H1 (cell line): ENCODE measurements at regions not wholly inside any gene's neighbourhood (a gene's known extent, or its start where the extent isn't known, plus 50 kb on each side); places are given as distances from the start of the nearest gene placed in this dataset.

Experiments
- CTCF ChIA-PET: fragments of 300-600 bp; sonication (Branson Sonifier 250); formaldehyde crosslinking; loops from one replicate; lab custom pipeline; 2021; ENCODE audit not compliant: partially characterized antibody; lab: Charles Lee
- POLR2A ChIA-PET: fragments of 300-600 bp; sonication (Branson Sonifier 250); formaldehyde crosslinking; loops from one replicate; lab custom pipeline; 2021; ENCODE audit warnings: inconsistent platforms; ENCODE audit not compliant: partially characterized antibody; lab: Charles Lee
- DNase-seq, 2 experiments: peaks; one replicate each; pipeline versions ENCODE4 v3.0.0 to v3.0.0-alpha.2; 2010 to 2022; ENCODE audit warnings: low spot score in 2 of 2, low read depth in 1 of 2, mixed read lengths in 1 of 2
- FAIRE-seq: peaks from 2 replicates; lab custom pipeline; 2011; peaks lifted over from hg19 to GRCh38; lab: Jason Lieb, UNC
- H2AFZ ChIP-seq: 2 replicates; pipeline ENCODE4 v1.8.1; 2012; ENCODE audit warnings: low read length, inconsistent platforms
- H2AK5ac ChIP-seq: 2 replicates; pipeline ENCODE4 v1.6.1; 2013; ENCODE audit warnings: low read depth, low read length
- H2BK120ac ChIP-seq: replicated peaks from 2 replicates; pipeline ENCODE3; 2013; ENCODE audit warnings: low read depth, low read length, inconsistent platforms
- H2BK12ac ChIP-seq: 2 replicates; pipeline ENCODE4 v1.6.1; 2013; ENCODE audit warnings: low read depth, low read length
- H2BK15ac ChIP-seq: 2 replicates; pipeline ENCODE4 v1.6.1; 2013; ENCODE audit warnings: low read length
- H2BK20ac ChIP-seq: 2 replicates; pipeline ENCODE4 v1.6.1; 2013; ENCODE audit warnings: low read length
- H2BK5ac ChIP-seq: 2 replicates; pipeline ENCODE4 v1.6.1; 2013; ENCODE audit warnings: low read depth, low read length
- H3K14ac ChIP-seq: 2 replicates; pipeline ENCODE4 v1.6.1; 2013; ENCODE audit warnings: inconsistent platforms; ENCODE audit not compliant: insufficient read length
- H3K18ac ChIP-seq: 2 replicates; pipeline ENCODE4 v1.6.1; 2013; ENCODE audit warnings: low read length; ENCODE audit errors: extremely low read depth
- H3K23ac ChIP-seq: 2 replicates; pipeline ENCODE4 v1.6.1; 2013; ENCODE audit warnings: inconsistent platforms; ENCODE audit not compliant: insufficient read length
- H3K23me2 ChIP-seq: 2 replicates; pipeline ENCODE4 v1.6.1; 2013; ENCODE audit warnings: low read depth, low read length
- H3K27ac ChIP-seq: 2 replicates; pipeline ENCODE4 v1.6.1; 2011; ENCODE audit warnings: low read depth, low read length, inconsistent platforms
- H3K27me3 ChIP-seq, 4 experiments: replicated peaks in 1 of 4; 1 replicate in 1 of 4; 2 replicates in 3 of 4; pipeline versions ENCODE4 v1.6.1 to v1.8.1; 2011 to 2013; ENCODE audit warnings: low read length in 3 of 4, mild to moderate bottlenecking in 3 of 4, inconsistent platforms in 2 of 4, mixed read lengths in 2 of 4, moderate library complexity in 1 of 4; ENCODE audit not compliant: control insufficient read depth in 3 of 4, insufficient read depth in 3 of 4; ENCODE audit errors: extremely low read depth in 1 of 4
- H3K36me3 ChIP-seq, 4 experiments: 2 replicates each; pipeline versions ENCODE4 v1.6.1 to v1.8.1; 2011 to 2013; ENCODE audit warnings: mild to moderate bottlenecking in 4 of 4, low read length in 3 of 4, moderate library complexity in 2 of 4, control low read depth in 1 of 4, inconsistent platforms in 1 of 4; ENCODE audit not compliant: insufficient read depth in 4 of 4, control insufficient read depth in 2 of 4
- H3K4ac ChIP-seq: replicated peaks from 2 replicates; pipeline ENCODE3; 2013; ENCODE audit warnings: low read length, low read depth, mixed read lengths, inconsistent platforms; ENCODE audit not compliant: insufficient read length
- H3K4me1 ChIP-seq, 4 experiments: replicated peaks in 1 of 4; 1 replicate in 1 of 4; 2 replicates in 3 of 4; pipeline versions ENCODE4 v1.6.1 to v1.8.1; 2011 to 2013; ENCODE audit warnings: low read length in 3 of 4, inconsistent platforms in 2 of 4, mixed read lengths in 1 of 4; ENCODE audit not compliant: insufficient read depth in 4 of 4, control insufficient read depth in 3 of 4
- H3K4me2 ChIP-seq, 2 experiments: 2 replicates each; pipeline versions ENCODE4 v1.6.1 to v1.8.1; 2011 to 2013; ENCODE audit warnings: low read depth in 2 of 2, low read length in 2 of 2, control low read depth in 1 of 2, inconsistent platforms in 1 of 2, mild to moderate bottlenecking in 1 of 2; ENCODE audit not compliant: insufficient read depth in 1 of 2
- H3K4me3 ChIP-seq, 4 experiments: fragments of 200-600, 300-600 bp in 1 of 4; sonication (generic), shearing (Covaris generic), sonication (Bioruptor Twin) in 1 of 4; 2 replicates each; pipeline versions ENCODE4 v1.5.1 to v1.8.1; 2011 to 2016; ENCODE audit warnings: low read length in 4 of 4, low read depth in 3 of 4, control low read depth in 2 of 4, inconsistent platforms in 2 of 4, mild to moderate bottlenecking in 2 of 4, mixed read lengths in 1 of 4, moderate library complexity in 1 of 4; ENCODE audit not compliant: insufficient read depth in 2 of 4; ENCODE audit errors: extremely low read depth in 1 of 4
- H3K56ac ChIP-seq: replicated peaks from 2 replicates; pipeline ENCODE3; 2013; ENCODE audit warnings: low read depth, mild to moderate bottlenecking, mixed read lengths, low read length, inconsistent platforms; ENCODE audit not compliant: insufficient read length
- H3K79me1 ChIP-seq: 2 replicates; pipeline ENCODE4 v1.6.1; 2013; ENCODE audit warnings: low read depth, low read length, control low read depth
- H3K79me2 ChIP-seq, 2 experiments: 2 replicates each; pipeline versions ENCODE4 v1.6.1 to v1.8.1; 2012 to 2013; ENCODE audit warnings: low read length in 2 of 2, mild to moderate bottlenecking in 2 of 2, inconsistent platforms in 1 of 2; ENCODE audit not compliant: insufficient read depth in 2 of 2, control insufficient read depth in 1 of 2
- H3K9ac ChIP-seq, 4 experiments: replicated peaks in 1 of 4; 1 replicate in 1 of 4; 2 replicates in 3 of 4; pipeline versions ENCODE4 v1.6.1 to v1.8.1; 2011 to 2013; ENCODE audit warnings: low read depth in 3 of 4, low read length in 3 of 4, control low read depth in 2 of 4, mild to moderate bottlenecking in 2 of 4, moderate library complexity in 2 of 4, inconsistent platforms in 1 of 4; ENCODE audit errors: extremely low read depth in 1 of 4
- H3K9me3 ChIP-seq, 2 experiments: 2 replicates each; pipeline versions ENCODE4 v1.6.1 to v1.8.1; 2012 to 2013; ENCODE audit warnings: mild to moderate bottlenecking in 2 of 2, moderate library complexity in 2 of 2, control low read depth in 1 of 2, inconsistent platforms in 1 of 2, low read depth in 1 of 2, low read length in 1 of 2, mixed read lengths in 1 of 2; ENCODE audit not compliant: insufficient read depth in 2 of 2
- H4K20me1 ChIP-seq, 2 experiments: replicated peaks in 1 of 2; 2 replicates each; pipeline versions ENCODE3 to v1.8.1; 2011 to 2013; ENCODE audit warnings: inconsistent platforms in 2 of 2, low read length in 2 of 2, mild to moderate bottlenecking in 1 of 2; ENCODE audit not compliant: insufficient read depth in 2 of 2, control insufficient read depth in 1 of 2
- H4K5ac ChIP-seq: 2 replicates; pipeline ENCODE4 v1.6.1; 2013; ENCODE audit warnings: low read length, low read depth, mixed read lengths, inconsistent platforms; ENCODE audit not compliant: insufficient read length
- H4K8ac ChIP-seq: 2 replicates; pipeline ENCODE4 v1.8.0; 2013; ENCODE audit warnings: mild to moderate bottlenecking, moderate library complexity, low read length, inconsistent platforms; ENCODE audit not compliant: insufficient read depth; ENCODE audit errors: extremely low read depth
- H4K91ac ChIP-seq: replicated peaks from 2 replicates; pipeline ENCODE3; 2013; ENCODE audit warnings: low read length, mixed read lengths, inconsistent platforms; ENCODE audit not compliant: insufficient read length
- JUN ChIP-seq: IDR thresholded peaks from 2 replicates; pipeline ENCODE4 v1.6.1; 2011; ENCODE audit warnings: low read depth, mild to moderate bottlenecking, improper control_type of control experiment, low read length
- JUND ChIP-seq: IDR thresholded peaks from 2 replicates; pipeline ENCODE4 v1.6.1; 2011; ENCODE audit warnings: mild to moderate bottlenecking, improper control_type of control experiment, low read length
- PHF8 ChIP-seq: fragments of 200-600 bp; sonication (generic); conservative IDR thresholded peaks from 2 replicates; pipeline ENCODE4 v1.7.1; 2012; ENCODE audit warnings: low read depth, mild to moderate bottlenecking, inconsistent platforms, low read length, moderate library complexity
- WGBS, 2 experiments: shearing (Covaris generic) in 1 of 2; methylation state at CpG; one replicate each; pipeline versions ENCODE4 v1.1.6 to v1.1.7; 2013 to 2015; ENCODE audit warnings: low lambda C conversion rate in 2 of 2, mixed read lengths in 2 of 2, inconsistent platforms in 1 of 2, low coverage in 1 of 2, missing lambda C conversion rate in 1 of 2; ENCODE audit not compliant: insufficient replicate concordance in 2 of 2, insufficient coverage in 1 of 2, insufficient read length in 1 of 2; ENCODE audit errors: extremely low coverage in 1 of 2, missing lambda C conversion rate in 1 of 2; 5-methylcytosine and 5-hydroxymethylcytosine counted together

GRCh38 chr3:55267206-55267930, 219.7 kb downstream of the WNT5A start:
- Histone ChIP-seq H4K8ac (no peak overlapping the region), H2BK20ac (no peak overlapping the region), H3K23me2 (no peaks in the 10 kb centered on the region), H3K18ac (no peak overlapping the region), H3K14ac (no peak overlapping the region), H3K79me2 (no peaks in the 10 kb centered on the region), H2BK12ac (no peak overlapping the region), H2BK15ac (no peak overlapping the region), H2AFZ (no peak overlapping the region), H4K20me1 (no peaks in the 10 kb centered on the region), H2BK5ac (no peak overlapping the region), H3K27me3 (no peaks in the 10 kb centered on the region), H3K4ac (no peak overlapping the region), H2AK5ac (no peak overlapping the region), H3K4me2 (no peak overlapping the region), H3K23ac (no peak overlapping the region), H4K5ac (no peak overlapping the region), H4K91ac (no peak overlapping the region), H3K9me3 (no peaks in the 10 kb centered on the region), H3K9ac (no peak overlapping the region), H3K4me3 (no peak overlapping the region), H3K36me3 (no peaks in the 10 kb centered on the region), H3K79me1 (no peaks in the 10 kb centered on the region), H3K4me1 (peaks cover 0 to 5% (median 2%) of the 10 kb centered on the region in 4 experiments; a peak in 3 of 7 replicates), H3K27ac (no peak overlapping the region), H2BK120ac (no peak overlapping the region), H3K56ac (no peak overlapping the region)
- FAIRE-seq = no peak
- POLR2A ChIA-PET = no interaction called here
- no peak for TF ChIP-seq PHF8
- TF ChIP-seq JUN = no peak
- no peak for TF ChIP-seq JUND
- DNase-seq = no peak
- CTCF ChIA-PET = no interaction called here
- WGBS, 2 experiments = 96% methylated on average over 2 of the region's 2 CpGs; no CpG with 5 or more reads in 1 of the 2 experiments
